ENCODE measurements at regions not wholly inside any gene's neighbourhood (a gene's known extent, or its start where the extent isn't known, plus 50 kb on each side); places are given as distances from the start of the nearest gene placed in this dataset.

DNA sequence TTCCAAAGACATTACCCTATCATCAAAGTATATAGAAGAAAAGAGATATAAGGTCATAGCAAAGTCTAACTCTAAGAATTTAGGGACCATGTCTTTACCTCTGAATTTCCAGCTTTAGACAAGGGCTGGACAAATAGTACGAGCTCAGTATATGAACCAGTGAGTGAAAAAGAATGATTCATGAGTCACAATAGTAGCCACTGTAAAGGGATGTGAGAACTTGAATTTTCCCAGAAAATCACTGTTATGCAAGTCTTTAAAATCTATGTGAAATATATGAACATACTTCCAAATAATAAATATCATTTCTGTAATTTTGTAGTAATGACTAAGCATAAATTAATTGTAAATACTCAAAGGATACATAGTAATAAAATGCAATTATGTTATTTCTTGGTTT is 305.9 kb upstream of the PRR16 start:
- H3K27ac Mint-ChIP-seq (ENCODE audit: unreplicated experiment): no peak overlapping the region
- no peak overlapping the region for H3K4me3 Mint-ChIP-seq
- no peaks in the 10 kb centered on the region for H3K9me3 Mint-ChIP-seq
- DNase-seq (ENCODE audit: low read depth, low spot score): no peak
- no peaks in the 10 kb centered on the region for H3K4me1 Mint-ChIP-seq
- TF ChIP-seq, protein P1, sequence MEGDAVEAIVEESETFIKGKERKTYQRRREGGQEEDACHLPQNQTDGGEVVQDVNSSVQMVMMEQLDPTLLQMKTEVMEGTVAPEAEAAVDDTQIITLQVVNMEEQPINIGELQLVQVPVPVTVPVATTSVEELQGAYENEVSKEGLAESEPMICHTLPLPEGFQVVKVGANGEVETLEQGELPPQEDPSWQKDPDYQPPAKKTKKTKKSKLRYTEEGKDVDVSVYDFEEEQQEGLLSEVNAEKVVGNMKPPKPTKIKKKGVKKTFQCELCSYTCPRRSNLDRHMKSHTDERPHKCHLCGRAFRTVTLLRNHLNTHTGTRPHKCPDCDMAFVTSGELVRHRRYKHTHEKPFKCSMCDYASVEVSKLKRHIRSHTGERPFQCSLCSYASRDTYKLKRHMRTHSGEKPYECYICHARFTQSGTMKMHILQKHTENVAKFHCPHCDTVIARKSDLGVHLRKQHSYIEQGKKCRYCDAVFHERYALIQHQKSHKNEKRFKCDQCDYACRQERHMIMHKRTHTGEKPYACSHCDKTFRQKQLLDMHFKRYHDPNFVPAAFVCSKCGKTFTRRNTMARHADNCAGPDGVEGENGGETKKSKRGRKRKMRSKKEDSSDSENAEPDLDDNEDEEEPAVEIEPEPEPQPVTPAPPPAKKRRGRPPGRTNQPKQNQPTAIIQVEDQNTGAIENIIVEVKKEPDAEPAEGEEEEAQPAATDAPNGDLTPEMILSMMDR (conservative IDR thresholded peaks at IDR 0.05): no peak
- no peaks in the 10 kb centered on the region for H3K27me3 Mint-ChIP-seq (ENCODE audit: low read depth)
- no peaks in the 10 kb centered on the region for H3K36me3 Mint-ChIP-seq (ENCODE audit: low read depth)

DNA sequence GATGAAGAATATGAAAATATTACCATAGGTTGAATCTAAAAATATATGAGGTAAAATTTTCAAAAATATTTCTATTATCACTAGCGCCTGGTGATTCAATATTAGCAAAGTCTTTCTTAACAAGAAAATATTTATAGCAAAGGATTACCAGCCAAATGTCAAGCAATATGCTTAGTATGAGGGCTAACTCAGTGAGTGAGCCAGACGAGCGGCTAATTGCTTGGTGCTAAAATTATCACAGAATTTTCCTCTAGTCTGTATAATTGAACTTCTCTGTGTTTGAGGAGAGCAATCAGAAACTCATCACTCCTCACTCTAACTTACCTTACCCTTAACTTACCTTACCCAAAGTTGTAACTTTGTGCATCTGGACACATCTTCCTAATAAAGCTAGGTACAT is 304.9 kb upstream of the PRR16 start:
- Mint-ChIP-seq H3K27me3 (ENCODE audit: low read depth) (no peaks in the 10 kb centered on the region), H3K4me3 (no peak overlapping the region), H3K27ac (ENCODE audit: unreplicated experiment) (no peak overlapping the region), H3K4me1 (no peaks in the 10 kb centered on the region), H3K9me3 (no peaks in the 10 kb centered on the region), H3K36me3 (ENCODE audit: low read depth) (no peaks in the 10 kb centered on the region)
- TF ChIP-seq, protein P1 (conservative IDR thresholded peaks at IDR 0.05): no peak
- no peak for DNase-seq (ENCODE audit: low read depth, low spot score)

DNA sequence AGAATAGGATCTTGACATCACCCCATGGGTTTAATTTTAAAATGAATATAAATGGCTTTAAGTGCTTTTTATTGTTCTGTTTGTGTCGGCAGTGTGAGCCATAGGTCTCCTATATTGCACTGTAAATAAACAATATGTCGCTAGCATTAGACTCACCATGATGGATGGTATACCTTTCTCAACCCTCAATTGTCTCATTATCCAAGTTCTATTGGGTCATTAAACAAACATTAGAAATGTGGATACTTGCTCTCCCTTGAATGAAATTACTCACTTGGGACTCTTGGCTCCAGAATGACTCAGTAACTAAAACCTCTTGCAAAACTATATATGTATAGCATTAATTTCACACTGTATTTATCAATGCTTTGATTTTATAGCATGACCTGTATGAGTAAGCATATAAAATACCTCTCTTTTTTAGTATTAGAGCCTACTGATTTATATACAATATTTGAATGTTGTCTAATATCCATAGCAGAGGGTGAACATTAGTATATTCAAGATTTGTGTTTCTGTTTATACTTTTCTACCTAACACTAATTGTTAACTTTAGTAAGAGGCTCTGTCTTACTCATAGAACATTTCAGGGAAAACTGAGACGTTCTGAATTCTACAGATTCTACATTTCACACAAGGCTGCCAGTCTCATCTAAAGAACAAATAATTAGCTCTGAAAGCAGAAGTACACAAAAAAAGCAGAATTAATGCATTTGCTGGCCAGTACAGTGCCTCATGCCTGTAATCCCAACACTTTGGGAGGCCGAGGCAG is 303.8 kb upstream of the PRR16 start:
- DNase-seq (ENCODE audit: low read depth, low spot score): no peak
- Mint-ChIP-seq H3K4me1 (no peaks in the 10 kb centered on the region), H3K4me3 (no peak overlapping the region), H3K27me3 (ENCODE audit: low read depth) (no peaks in the 10 kb centered on the region), H3K36me3 (ENCODE audit: low read depth) (no peaks in the 10 kb centered on the region), H3K9me3 (no peaks in the 10 kb centered on the region), H3K27ac (ENCODE audit: unreplicated experiment) (no peak overlapping the region)
- TF ChIP-seq, protein P1 (conservative IDR thresholded peaks at IDR 0.05): no peak

DNA sequence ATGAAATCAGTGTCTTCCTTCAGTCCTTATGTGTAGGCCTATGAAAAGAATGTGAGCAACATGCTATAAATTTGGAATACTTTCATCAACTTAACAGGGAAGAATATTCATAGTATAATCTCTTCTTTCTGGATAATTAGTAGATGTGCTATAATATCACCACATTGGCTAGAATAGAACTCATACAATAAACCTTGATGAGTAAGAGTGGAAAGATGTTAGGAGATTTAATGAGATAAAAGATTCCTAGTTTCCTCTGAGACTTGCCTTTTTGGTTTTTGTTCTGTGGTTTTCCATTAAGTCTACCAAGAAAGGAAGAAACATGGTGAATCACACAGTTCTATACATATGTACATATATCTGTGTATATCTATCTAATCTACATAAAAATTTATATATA is 301.8 kb upstream of the PRR16 start:
- H3K27ac Mint-ChIP-seq (ENCODE audit: unreplicated experiment): no peak overlapping the region
- H3K36me3 Mint-ChIP-seq (ENCODE audit: low read depth): no peaks in the 10 kb centered on the region
- H3K4me1 Mint-ChIP-seq: no peaks in the 10 kb centered on the region
- no peak for DNase-seq (ENCODE audit: low read depth, low spot score)
- TF ChIP-seq, protein P1 (conservative IDR thresholded peaks at IDR 0.05): no peak
- no peaks in the 10 kb centered on the region for H3K27me3 Mint-ChIP-seq (ENCODE audit: low read depth)
- no peak overlapping the region for H3K4me3 Mint-ChIP-seq
- H3K9me3 Mint-ChIP-seq: no peaks in the 10 kb centered on the region

DNA sequence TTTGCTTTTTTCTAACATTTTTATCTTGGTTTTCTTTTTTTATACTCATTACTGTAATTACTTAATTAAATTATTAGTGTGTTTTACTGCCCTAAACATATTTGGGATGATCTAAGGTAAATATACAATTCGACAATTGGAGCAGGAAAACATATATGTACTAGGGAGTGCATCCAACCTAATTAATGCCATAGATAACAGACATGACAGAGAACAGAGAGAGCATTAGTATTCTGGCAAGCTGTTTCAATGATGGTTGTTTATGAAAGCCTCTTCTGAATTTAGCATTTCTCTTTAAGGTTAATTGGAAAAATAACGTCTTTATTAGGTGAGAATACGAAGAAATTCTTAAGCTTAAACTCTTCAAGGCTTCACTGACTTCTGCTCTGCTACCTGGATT is 300.1 kb upstream of the PRR16 start:
- Mint-ChIP-seq H3K36me3 (ENCODE audit: low read depth) (no peaks in the 10 kb centered on the region), H3K27ac (ENCODE audit: unreplicated experiment) (no peak overlapping the region), H3K4me3 (no peak overlapping the region), H3K4me1 (no peaks in the 10 kb centered on the region), H3K9me3 (no peaks in the 10 kb centered on the region), H3K27me3 (ENCODE audit: low read depth) (no peaks in the 10 kb centered on the region)
- no peak for DNase-seq (ENCODE audit: low read depth, low spot score)
- TF ChIP-seq, protein P1 (conservative IDR thresholded peaks at IDR 0.05): no peak
